ENCODE measurements at regions not wholly inside any gene's neighbourhood (a gene's known extent, or its start where the extent isn't known, plus 50 kb on each side); places are given as distances from the start of the nearest gene placed in this dataset.

DNA sequence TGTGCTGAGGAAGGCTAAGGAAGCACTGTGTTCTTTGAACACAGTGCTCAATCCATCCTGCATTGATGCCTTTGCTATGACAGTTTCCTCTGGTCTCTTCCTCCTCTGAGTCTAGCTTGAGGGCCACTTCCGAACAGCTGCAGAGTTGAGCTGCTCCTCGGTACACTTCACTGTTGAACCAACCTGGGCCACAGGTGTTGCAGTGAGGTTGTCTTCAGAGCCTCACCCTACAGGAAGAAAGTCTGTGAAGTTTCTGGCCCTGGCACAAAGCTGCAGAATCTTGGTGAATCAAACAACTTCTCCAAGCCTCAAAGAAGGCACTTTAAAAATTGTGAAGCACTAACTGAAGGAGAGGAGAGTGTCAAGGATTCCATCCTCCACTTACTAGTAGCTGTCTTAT is 394.0 kb downstream of the KCNRG start:
- TF ChIP-seq, protein P1, sequence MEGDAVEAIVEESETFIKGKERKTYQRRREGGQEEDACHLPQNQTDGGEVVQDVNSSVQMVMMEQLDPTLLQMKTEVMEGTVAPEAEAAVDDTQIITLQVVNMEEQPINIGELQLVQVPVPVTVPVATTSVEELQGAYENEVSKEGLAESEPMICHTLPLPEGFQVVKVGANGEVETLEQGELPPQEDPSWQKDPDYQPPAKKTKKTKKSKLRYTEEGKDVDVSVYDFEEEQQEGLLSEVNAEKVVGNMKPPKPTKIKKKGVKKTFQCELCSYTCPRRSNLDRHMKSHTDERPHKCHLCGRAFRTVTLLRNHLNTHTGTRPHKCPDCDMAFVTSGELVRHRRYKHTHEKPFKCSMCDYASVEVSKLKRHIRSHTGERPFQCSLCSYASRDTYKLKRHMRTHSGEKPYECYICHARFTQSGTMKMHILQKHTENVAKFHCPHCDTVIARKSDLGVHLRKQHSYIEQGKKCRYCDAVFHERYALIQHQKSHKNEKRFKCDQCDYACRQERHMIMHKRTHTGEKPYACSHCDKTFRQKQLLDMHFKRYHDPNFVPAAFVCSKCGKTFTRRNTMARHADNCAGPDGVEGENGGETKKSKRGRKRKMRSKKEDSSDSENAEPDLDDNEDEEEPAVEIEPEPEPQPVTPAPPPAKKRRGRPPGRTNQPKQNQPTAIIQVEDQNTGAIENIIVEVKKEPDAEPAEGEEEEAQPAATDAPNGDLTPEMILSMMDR (IDR thresholded peaks at IDR 0.05; ENCODE audit: low read depth, low read length) = no peak
- TF ChIP-seq, protein P2, sequence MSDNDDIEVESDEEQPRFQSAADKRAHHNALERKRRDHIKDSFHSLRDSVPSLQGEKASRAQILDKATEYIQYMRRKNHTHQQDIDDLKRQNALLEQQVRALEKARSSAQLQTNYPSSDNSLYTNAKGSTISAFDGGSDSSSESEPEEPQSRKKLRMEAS (IDR thresholded peaks at IDR 0.05; ENCODE audit: low read depth, low read length) = no peak
- TF ChIP-seq POLR2A (IDR thresholded peaks at IDR 0.05; ENCODE audit: extremely low read depth, insufficient read length) (no peak), MYC (IDR thresholded peaks at IDR 0.05; ENCODE audit: low read depth, low read length) (no peak)
